Common myeloid progenitor, CD34-positive (primary cell): ENCODE measurements at regions not wholly inside any gene's neighbourhood (a gene's known extent, or its start where the extent isn't known, plus 50 kb on each side); places are given as distances from the start of the nearest gene placed in this dataset.
A peak's percentile ranks its signal among the peaks of the same experiment; 100 is the strongest.
"Not testable (repeated sequence)": the region's sequence is repeated elsewhere in the genome, so short reads cannot be mapped to it uniquely, and the experiment has no call there.

ENCODE experiments used
- CTCF ChIA-PET: fragments of 350-600 bp; sonication (Branson Sonifier 250); formaldehyde crosslinking; loops from one replicate; lab custom pipeline; 2021; ENCODE audit warnings: antibody characterized with exemption; lab: Charles Lee
- POLR2A ChIA-PET: fragments of 350-600 bp; sonication (Branson Sonifier 250); formaldehyde crosslinking; loops from one replicate; lab custom pipeline; 2021; ENCODE audit warnings: antibody characterized with exemption; lab: Charles Lee
- DNase-seq, 3 donors: peaks; one replicate each; pipeline versions ENCODE4 v3.0.0 to v3.0.0-alpha.2; 2013
- H3K27ac ChIP-seq, 2 experiments: 1 replicate in 1 of 2; 2 replicates in 1 of 2; pipeline ENCODE4 v1.7.0; 2013; ENCODE audit warnings: inconsistent platforms in 2 of 2, low read length in 2 of 2, mild to moderate bottlenecking in 2 of 2, low read depth in 1 of 2, moderate library complexity in 1 of 2; ENCODE audit not compliant: severe bottlenecking in 2 of 2, insufficient read depth in 1 of 2, poor library complexity in 1 of 2
- H3K27me3 ChIP-seq, 5 experiments: replicated peaks in 2 of 5; 1 replicate in 3 of 5; 2 replicates in 2 of 5; pipeline versions ENCODE4 v1.6.1 to v1.7.0; 2013; ENCODE audit warnings: low read length in 4 of 5, mild to moderate bottlenecking in 2 of 5, moderate library complexity in 2 of 5, inconsistent platforms in 1 of 5; ENCODE audit not compliant: insufficient read depth in 5 of 5, control insufficient read depth in 4 of 5
- H3K36me3 ChIP-seq, 4 experiments: 1 replicate in 2 of 4; 2 replicates in 2 of 4; pipeline versions ENCODE4 v1.6.1 to v1.7.0; 2013; ENCODE audit warnings: low read length in 3 of 4, control low read depth in 1 of 4, mild to moderate bottlenecking in 1 of 4; ENCODE audit not compliant: control insufficient read depth in 4 of 4, insufficient read depth in 4 of 4
- H3K4me1 ChIP-seq, 4 experiments: 1 replicate in 3 of 4; 2 replicates in 1 of 4; pipeline versions ENCODE4 v1.6.1 to v1.7.1; 2013; ENCODE audit warnings: low read length in 3 of 4, mild to moderate bottlenecking in 3 of 4, control low read depth in 1 of 4, inconsistent platforms in 1 of 4, moderate library complexity in 1 of 4; ENCODE audit not compliant: control insufficient read depth in 4 of 4, insufficient read depth in 4 of 4; ENCODE audit errors: control extremely low read depth in 1 of 4
- H3K4me3 ChIP-seq, 7 experiments: 1 replicate in 4 of 7; 2 replicates in 3 of 7; pipeline versions ENCODE4 v1.5.1 to v1.7.0; 2013; ENCODE audit warnings: mild to moderate bottlenecking in 7 of 7, low read length in 6 of 7, moderate library complexity in 6 of 7, inconsistent platforms in 2 of 7, low read depth in 2 of 7, control low read depth in 1 of 7; ENCODE audit not compliant: insufficient read depth in 4 of 7, control insufficient read depth in 1 of 7; ENCODE audit errors: extremely low read depth in 1 of 7
- H3K9me3 ChIP-seq, 5 experiments: 1 replicate in 4 of 5; 2 replicates in 1 of 5; pipeline versions ENCODE4 v1.6.1 to v1.7.1; 2013; ENCODE audit warnings: low read length in 4 of 5, mild to moderate bottlenecking in 2 of 5, inconsistent platforms in 1 of 5, low read depth in 1 of 5, moderate library complexity in 1 of 5; ENCODE audit not compliant: control insufficient read depth in 4 of 5, insufficient read depth in 2 of 5; ENCODE audit errors: control extremely low read depth in 1 of 5
- WGBS: methylation state at CpG from one replicate; pipeline ENCODE4 v1.1.5; 2013; ENCODE audit not compliant: insufficient coverage; 5-methylcytosine and 5-hydroxymethylcytosine counted together

GRCh38 chr7:65503434-65504152, 129.9 kb downstream of the ZNF92 start:
- no peaks in the 10 kb centered on the region for H3K9me3 ChIP-seq
- DNase-seq, result peak in 2 of 3 donors; percentile 6 to 43
- ChIA-PET CTCF (no interaction called here), POLR2A (no interaction called here)
- H3K4me3 ChIP-seq, result no peak overlapping the region
- peaks cover 0 to 2% (median 0%) of the 10 kb centered on the region in 5 experiments for H3K27me3 ChIP-seq
- no peak overlapping the region for H3K27ac ChIP-seq
- no peaks in the 10 kb centered on the region for H3K36me3 ChIP-seq
- H3K4me1 ChIP-seq, result no peaks in the 10 kb centered on the region

GRCh38 chr7:65504504-65505319, 131.1 kb downstream of the ZNF92 start:
- peak in 1 of 3 donors; percentile 42 for DNase-seq
- H3K4me3 ChIP-seq, H3K27me3 ChIP-seq, H3K9me3 ChIP-seq, CTCF ChIA-PET, H3K4me1 ChIP-seq, POLR2A ChIA-PET, H3K27ac ChIP-seq, H3K36me3 ChIP-seq: not testable (repeated sequence)
- WGBS, result 92% methylated on average over 1 of the region's 1 CpG

- H3K27ac ChIP-seq, H3K9me3 ChIP-seq, POLR2A ChIA-PET, H3K4me1 ChIP-seq, H3K4me3 ChIP-seq, H3K36me3 ChIP-seq, CTCF ChIA-PET: not testable (repeated sequence)
- peaks cover 0 to 13% (median 5%) of the 10 kb centered on the region in 5 experiments for H3K27me3 ChIP-seq
- peak in 2 of 3 donors; percentile 5 to 58 for DNase-seq
- WGBS, result 76% methylated on average over 3 of the region's 3 CpGs
These were observed 131.6 kb downstream of the ZNF92 start for GRCh38 chr7:65505320-65505633.

GRCh38 chr7:65508581-65509367, 135.1 kb downstream of the ZNF92 start:
- H3K27ac ChIP-seq, H3K9me3 ChIP-seq, H3K4me1 ChIP-seq, H3K36me3 ChIP-seq, CTCF ChIA-PET, POLR2A ChIA-PET: not testable (repeated sequence)
- 2% methylated on average over 33 of the region's 85 CpGs for WGBS
- Histone ChIP-seq H3K27me3 (peaks cover 0 to 17% (median 14%) of the 10 kb centered on the region in 5 experiments), H3K4me3 (peak overlapping the region in 6 of 7 experiments; percentile 10 to 73 (median 38))
- peak in 2 of 3 donors; percentile 31 to 43 for DNase-seq

GRCh38 chr7:65509368-65510186, 135.9 kb downstream of the ZNF92 start:
- Histone ChIP-seq H3K36me3 (no peaks in the 10 kb centered on the region), H3K4me3 (peak overlapping the region in 6 of 7 experiments; percentile 23 to 73 (median 38)), H3K27me3 (peaks cover 2 to 17% (median 15%) of the 10 kb centered on the region in 5 experiments), H3K27ac (no peak overlapping the region), H3K4me1 (peaks cover 0 to 8% (median 3%) of the 10 kb centered on the region in 4 experiments), H3K9me3 (no peaks in the 10 kb centered on the region)
- DNase-seq, result peak in 2 of 3 donors; percentile 31 to 48
- under 1% methylated on average over 84 of the region's 85 CpGs for WGBS
- ChIA-PET POLR2A (no interaction called here), CTCF (no interaction called here)

GRCh38 chr7:65510187-65510538, 136.5 kb downstream of the ZNF92 start:
- H3K4me1 ChIP-seq, H3K9me3 ChIP-seq, H3K36me3 ChIP-seq, CTCF ChIA-PET, POLR2A ChIA-PET, H3K27ac ChIP-seq: not testable (repeated sequence)
- Histone ChIP-seq H3K27me3 (peaks cover 2 to 18% (median 17%) of the 10 kb centered on the region in 5 experiments), H3K4me3 (peak overlapping the region in 2 of 7 experiments; percentile 43 to 73)
- peak in 1 of 3 donors; percentile 24 for DNase-seq
- WGBS, result 20% methylated on average over 1 of the region's 1 CpG
